Stimulated activated CD8-positive, alpha-beta memory T cell treated with anti-CD3 and anti-CD28 coated beads, Interleukin-7, amount 100 ng/mL, for 4 hours (primary cell): ENCODE measurements at regions not wholly inside any gene's neighbourhood (a gene's known extent, or its start where the extent isn't known, plus 50 kb on each side); places are given as distances from the start of the nearest gene placed in this dataset.
"Not testable (repeated sequence)": the region's sequence is repeated elsewhere in the genome, so short reads cannot be mapped to it uniquely, and the experiment has no call there.

ENCODE experiments used
- DNase-seq, 2 donors: peaks; one replicate each; pipeline ENCODE4 v3.0.0-alpha.2; 2020; ENCODE audit warnings: low read depth in 2 of 2

DNA sequence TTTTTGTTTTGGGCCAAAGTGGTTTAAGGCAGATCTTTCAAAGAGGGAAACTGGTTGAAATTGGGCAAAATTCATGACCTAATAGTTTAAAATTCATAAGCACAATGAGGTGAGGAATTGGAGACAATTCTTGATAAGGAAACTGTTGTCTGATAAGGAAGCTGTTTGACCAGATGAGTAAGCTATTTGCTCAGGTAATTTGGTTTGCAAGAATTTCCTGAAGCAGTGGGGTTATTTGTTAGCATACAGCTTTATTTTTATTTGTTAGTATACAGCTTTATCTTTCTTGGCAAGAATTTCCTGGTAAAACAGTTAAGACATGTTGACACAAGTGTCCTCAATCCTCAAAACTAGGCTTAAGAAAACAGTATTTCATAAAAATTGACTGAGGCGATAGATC lies 559.0 kb downstream of the GALC start:
- no peak for DNase-seq

DNA sequence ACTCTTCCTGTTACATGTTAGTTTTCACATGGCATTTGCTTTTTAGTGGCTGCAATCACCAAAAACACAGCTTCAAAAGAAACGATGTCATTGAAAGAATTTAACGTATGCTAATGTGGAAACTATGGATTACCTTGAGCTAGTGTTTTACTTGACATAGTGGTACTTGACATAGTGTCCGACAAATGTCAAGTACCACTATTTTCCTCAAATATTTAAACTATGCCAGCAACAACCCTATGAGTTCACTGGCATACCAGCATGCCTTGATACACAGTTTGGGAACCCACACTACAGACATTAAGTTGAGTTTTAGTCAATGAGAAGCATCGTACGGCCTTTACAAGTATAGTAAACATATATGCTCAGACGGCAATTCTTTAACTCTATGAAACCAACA lies 560.3 kb downstream of the GALC start:
- no peak for DNase-seq

DNA sequence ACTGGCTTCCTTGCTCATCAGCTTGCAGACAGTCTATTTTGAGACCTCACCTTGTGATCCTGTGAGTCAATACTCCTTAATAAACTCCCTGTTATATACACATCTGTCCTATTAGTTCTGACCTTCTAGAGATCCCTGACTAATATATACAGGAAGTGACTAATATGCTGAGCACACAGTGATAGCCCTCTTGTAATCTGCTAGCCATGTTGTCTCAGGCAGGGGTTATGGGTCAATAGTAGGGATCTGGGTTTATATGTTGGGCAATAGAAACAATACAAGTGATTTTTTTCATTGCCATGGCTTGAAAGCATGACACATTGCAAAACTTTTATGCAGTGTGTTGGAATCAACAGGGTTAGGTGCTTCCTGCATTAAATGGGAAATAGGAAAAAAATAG lies 562.2 kb downstream of the GALC start:
- no peak for DNase-seq

DNA sequence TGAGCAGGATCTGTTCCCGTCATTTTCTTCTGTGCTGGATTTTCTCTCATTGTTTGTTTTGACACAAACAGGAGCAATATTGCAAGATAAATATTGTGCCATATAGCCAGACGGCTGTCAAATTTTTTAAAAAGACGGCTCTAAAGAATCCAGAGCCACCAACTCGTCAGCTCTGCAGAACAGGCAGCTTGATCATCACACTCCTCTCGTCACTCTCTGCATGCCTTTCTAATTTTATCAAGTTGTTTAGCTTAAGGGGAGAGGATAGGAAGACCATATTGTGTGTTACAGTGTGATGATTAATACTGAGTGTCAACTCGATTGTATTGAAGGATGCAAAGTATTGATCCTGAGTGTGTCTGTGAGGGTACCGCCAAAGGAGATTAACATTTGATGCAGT lies 562.8 kb downstream of the GALC start:
- DNase-seq, result no peak

DNA sequence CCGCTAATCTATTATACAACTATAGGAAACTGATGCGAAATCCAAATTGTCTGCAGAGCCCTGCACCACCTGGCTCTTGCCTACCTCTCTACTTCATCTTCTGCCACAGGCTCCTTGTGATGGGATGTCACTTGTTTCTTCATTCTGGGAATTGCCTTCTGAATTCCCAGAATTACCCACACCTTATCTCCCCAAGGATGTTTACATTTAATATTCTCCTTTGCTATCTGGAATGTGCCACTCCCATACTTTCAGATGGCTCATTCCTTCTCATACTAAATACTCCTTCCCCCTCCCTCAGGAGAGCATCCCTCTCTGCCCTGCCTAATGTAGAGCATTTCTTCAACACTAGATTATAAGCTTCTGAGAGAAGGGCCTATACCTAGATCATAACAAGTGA lies 573.1 kb downstream of the GALC start:
- DNase-seq, result no peak

DNA sequence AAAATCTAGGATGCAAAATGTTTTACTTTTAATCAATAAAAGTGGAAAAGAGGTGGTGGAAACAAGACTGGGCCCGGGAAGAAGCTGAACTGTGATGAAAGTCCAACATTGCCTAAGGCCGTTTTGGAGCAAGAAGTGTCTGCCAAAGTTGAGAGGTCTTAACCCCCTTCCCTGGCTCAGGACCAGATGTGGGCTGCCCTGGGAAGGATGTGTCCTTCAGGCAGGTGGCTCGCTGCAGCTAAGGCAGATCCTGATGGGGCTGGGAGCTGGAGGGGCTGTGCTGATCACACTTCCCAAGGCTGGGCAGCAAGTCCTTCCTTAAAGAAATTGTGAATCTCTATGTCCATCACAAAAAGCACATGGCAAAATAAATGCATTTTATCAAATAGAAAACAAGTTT lies 581.6 kb downstream of the GALC start:
- DNase-seq, result no peak

DNA sequence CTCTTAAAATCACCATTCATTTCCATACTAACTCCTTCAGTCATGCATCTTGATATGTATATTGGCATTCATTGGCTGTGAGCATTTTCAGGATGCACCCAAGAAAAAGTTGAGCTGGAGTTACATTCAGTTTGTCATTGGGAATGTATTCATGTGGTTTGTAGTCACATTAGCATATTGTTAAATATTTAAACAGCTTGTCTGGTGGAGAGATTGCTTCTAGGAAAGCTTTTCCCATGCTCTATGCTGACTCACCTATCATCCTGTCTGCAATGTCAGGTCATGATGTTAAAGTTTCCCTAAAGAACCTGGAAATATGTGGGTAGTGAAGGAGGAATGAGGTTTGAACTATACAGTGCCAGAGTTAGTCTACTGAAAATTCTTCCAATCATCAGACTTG lies 583.6 kb downstream of the GALC start:
- no peak for DNase-seq

DNA sequence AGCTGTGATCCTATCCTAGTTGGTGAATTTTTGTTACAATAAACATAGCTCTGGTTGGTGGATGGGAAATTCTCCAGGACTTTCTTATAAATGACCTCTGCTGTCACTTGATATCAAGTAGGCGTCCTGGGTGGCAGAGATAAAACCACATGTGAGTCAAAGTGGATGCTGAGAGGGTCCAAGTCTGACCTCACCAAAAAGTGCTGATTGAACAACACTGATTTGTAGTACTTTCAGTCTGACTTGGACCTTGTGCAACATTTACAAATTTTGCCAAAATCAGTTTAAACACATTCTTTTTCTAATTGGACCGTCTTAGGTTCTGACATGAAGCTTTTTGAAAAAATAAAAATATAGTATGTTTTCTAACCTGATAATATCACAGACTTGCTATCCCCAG lies 585.6 kb downstream of the GALC start:
- no peak for DNase-seq

DNA sequence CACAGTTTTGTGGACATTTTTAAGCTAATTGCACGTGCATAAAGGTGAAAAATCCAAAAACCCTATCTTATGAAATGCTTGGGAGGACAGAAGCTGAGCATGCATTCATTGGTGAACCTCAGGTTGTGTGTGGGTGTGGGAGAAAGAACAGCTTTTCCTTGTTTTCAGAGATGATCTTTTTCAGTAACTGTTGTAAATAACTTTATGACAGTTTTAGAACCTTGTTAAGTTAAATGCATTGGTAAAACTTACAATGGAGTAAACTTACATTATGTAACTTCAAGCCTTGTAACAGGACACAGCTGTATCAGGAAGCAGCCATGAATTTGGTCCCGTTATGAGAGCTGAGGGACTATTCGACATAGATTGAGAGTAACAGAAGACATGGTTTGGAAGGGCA lies 587.4 kb downstream of the GALC start:
- DNase-seq, result no peak

DNA sequence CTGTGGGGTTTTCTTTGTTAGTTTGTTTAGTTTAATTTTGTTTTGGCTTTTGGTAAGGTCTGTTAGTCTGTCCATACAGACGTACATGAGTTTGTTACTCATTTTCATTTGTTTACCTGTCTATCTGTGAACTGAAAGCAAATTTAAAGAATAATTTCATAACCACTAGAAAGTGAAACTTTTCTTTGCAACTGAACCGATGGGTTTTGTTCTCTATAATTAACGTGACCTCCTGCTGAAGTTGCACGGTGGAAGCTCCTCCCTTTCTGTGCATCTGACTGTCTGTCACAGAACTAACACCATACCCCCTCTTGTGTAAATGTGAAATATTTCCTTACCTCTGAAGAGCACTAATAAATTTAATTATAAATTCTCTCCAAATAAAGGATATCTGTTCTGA lies 595.5 kb downstream of the GALC start:
- no peak for DNase-seq

DNA sequence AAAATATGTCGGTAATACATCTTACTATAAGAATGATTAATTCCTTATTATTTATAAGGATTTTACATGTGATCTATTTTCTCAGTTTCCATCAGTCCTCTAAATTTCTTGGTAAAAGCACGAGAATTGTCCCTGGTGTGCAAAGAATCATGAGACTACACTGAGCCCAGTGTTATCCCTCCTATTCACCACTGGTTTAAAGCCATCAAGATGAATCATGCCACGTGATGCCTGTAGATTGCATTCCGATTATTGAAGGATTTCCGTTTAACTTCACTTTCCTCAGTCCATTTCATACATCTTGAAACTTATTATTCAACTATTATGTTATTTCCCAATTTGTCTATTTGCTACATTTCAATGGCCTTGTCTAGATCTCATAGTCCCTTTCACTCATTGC lies 601.9 kb downstream of the GALC start:
- no peak for DNase-seq

DNA sequence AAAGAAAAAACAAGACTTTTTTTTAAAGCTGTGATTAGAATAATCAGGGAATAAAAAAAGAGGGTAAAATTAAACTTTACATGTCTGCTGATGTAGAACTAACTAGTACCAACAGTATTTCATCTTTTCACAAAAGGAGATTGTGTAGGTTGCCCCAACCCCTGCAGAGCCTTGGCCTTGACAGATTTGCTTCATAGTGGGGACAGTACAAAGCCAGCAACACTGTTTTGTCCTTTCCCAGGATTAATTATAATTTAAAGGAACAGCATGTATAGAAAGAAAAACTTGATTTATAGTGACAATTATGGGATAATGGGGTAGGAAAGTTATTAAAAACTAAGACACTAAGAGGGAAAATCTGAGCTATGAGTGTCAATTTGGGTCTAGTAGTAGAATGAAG lies 604.0 kb downstream of the GALC start:
- no peak for DNase-seq

DNA sequence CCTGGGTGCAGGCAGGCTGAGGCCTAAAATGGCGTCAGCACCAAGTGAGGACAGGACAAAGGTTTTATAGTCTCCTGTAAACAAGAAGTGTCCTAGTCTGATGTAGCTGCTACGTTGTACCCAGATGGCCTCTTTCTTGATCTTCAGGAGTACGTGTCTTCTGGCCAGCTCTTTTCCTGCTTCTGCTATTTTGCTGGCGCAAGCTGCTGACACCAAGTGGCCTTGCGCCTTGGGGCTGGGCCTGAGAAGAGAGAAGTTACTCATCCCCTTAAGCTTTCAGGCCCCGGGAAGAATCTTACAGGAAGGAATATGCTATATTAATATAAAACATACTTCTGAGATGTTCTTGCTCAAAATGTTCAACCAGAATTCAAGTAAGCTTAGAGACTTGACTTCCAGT lies 605.2 kb downstream of the GALC start:
- no peak for DNase-seq

DNA sequence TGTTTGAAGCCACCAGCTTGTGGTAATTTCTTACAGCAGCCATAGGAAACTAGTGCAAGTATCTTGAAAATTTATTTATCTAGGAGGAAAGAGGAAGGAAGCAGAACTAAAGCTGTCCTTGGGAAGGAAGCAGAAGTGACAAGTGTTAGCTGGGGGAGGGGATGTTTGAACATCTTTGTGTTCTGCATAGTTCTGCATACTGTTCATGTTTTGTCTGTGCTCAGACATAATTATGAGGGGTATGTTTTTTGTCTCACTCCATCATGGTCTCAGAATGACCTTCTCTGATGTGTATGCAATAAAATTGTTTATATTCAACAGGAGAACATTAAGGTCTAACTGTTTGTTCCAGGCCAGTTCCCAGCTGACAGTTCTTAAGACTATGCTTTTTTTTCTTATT lies 606.5 kb downstream of the GALC start:
- DNase-seq, result no peak

DNA sequence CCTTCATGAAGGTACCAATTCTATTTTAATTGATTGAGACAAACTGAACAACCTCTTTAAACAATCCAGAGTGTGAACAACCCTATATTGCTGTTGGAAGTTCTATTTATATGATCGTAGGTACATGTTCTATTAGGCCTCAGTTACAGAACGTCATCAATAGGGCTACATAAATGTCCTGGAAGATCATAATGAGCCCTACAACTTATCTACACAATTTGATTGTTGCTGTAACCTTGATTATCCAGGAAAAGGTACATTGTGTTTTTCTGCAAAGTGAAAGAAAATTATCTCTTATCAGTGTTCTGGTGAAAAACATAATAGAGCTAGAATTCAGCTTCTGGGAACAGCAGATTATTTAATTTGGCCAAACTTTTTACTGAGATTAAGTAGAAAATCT lies 612.9 kb downstream of the GALC start:
- DNase-seq, result no peak

DNA sequence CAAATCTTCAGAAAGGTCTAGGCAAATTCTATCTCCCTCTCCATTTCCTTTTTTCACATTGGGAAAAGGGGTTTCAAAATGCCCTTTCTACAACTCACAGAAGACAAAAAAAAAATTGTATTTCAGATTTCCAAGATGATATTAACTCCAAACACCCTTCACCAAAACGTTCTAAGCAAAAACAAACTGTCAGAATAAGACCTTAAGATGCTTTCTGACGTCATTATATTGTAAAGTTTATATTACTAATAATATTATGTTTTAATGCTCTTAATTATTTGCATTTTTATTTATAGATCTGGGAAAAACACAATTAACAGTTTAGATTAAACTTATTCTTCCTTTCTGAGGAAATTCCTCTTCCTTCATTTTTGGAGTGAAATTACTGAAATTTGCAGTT lies 624.2 kb downstream of the GALC start:
- DNase-seq, result no peak

DNA sequence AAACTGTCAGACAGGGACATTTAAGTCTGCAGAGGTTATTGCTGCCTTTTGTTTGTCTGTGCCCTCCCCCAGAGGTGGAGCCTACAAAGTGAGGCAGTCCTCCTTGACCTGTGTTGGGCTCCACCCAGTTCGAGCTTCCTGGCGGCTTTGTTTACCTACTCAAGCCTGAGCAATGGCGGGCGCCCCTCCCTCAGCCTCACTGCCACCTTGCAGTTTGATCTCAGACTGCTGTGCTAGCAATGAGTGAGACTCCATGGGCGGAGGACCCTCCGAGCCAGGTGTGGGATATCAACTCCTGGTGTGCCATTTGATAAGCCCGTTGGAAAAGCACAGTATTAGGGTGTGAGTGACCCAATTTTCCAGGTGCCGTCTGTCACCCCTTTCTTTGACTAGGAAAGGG lies 632.7 kb downstream of the GALC start:
- DNase-seq, result not testable (repeated sequence)

DNA sequence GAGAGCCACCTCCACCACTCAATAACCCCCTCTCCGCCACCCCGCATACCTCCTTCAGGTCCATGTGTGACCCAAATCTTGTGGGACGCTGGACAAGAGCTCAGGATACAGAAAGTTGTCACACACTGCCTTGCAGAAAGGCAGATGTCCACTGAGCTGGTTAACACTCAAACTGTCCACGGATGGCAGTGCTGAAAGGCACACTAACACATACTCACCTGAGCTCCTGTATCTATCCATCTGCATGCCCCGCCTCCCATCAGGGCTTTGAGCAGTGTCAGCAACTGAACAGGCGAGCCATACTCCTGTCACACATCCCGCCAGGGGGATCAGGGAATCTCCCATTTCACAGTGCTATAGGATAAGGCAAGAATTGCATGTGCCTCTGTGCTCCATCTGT lies 642.0 kb downstream of the GALC start:
- no peak for DNase-seq

DNA sequence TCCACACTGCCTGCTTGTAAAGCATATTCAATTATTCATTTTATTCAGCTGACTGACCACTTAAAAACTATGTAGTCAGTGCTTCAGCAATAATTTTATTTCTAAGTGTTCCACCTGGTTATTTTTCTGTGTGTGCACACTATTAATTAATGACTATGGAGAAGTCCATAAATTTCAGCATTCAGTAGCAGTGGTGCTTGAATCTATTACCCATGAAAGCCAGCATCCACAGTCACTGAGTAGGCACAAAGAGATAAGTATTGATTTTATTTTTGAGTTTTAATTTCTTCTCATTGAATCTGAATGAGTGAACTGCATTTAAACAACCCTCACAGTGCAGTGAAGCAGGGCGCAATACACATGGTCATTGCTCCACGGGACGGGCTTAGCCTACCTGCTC lies 643.1 kb downstream of the GALC start:
- no peak for DNase-seq

DNA sequence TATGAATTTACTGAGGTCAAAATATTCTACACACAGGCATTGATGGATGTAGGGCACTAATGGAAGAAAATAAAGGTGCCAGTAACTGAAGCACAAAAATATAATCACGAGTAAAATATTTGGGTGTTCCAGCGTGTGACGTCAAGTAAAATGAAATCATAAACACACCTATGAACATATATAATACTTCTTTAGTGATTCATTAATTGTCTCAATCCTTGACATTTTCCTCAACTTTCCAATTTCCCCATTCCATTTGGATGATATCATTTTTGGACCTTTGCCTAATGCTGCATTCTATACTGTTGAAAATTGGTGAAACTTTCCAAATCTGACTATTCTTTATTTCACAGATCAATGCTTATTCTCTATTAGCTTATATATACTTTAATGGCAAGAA lies 649.3 kb downstream of the GALC start:
- DNase-seq, result no peak

DNA sequence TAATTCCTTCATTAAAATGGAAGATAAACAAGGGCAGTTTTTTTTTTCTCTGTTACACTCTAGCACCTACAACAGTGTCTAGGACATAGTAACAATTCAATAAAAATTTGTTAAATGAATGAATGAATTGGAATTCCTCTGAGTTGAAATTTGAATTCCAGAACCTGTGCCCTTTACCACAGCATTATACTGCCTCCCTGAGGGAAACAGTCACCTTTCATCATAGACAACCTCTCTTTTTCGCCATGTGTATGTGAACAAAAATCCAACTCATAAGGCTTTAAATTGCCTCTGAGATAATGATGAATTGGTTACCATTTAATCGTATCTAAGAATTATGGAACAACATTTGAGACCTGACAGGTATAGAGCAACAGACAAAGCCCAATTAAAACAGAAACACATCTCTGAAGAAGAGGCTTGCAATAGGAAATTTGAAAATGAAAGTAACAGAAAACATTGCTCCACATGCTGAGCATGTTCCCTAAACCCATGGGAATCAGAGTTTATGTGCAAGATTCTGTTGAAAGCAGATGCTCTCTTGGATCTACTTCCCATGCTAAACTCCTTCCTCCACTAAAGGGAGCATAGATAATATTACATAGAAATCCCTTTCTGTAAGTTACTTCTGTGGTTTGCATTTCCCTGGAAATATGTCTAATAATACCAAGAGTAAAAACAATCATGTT lies 657.8 kb downstream of the GALC start:
- DNase-seq, result no peak

DNA sequence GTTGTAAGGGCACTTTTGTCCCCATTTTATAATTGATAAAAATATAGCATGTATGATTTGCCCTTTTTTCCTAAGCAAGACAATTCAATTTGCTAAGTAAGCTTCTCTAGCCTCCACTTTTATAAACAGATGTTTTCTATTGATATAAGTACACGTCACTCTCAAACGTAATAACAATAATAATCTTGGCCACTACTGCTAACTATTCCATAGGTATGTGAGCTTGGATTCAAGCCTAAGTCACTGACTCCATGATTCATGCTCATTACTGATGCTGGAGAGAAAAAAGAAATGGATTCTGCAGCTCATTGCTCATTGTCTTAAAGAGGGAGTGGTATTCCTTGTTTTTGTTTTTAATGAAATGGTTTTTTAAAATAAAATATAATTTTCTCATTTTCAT lies 661.0 kb downstream of the GALC start:
- no peak for DNase-seq

DNA sequence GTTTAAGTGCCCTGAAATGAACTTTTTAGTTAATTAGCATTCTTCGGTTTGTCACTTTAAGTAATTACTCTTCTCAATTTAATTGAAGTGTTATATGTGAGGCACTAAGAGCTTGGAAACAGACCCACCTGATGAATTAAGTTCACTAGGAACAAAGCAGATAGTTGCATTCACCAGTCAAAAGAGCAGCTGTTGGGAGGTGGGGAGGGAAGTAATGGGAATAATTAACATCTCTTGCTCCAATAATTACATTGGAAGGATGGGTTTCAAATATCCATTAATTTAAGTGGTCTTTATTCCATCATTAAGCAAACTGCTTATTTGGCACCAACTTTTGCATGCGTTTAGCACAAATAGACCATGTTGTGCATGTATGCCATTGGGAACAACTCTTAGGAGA lies 667.2 kb downstream of the GALC start:
- no peak for DNase-seq

DNA sequence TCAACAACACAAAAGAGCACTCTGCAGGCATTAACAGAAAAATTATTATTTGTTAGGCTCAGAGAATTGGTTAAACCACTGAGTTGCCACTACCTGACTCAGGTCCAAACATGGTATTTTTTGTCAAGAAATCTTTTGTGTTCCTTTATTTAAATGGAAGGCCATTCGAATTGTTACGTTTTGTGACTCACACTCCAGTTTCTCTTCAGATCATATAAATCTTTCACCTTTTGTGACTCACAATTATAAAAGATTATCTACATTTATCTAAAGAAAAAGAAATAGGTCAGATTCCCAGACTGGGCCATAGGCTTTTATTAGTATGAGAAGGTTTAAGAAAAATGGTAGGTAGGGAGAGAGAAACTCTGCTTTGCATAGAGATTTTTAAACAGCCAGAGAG lies 669.8 kb downstream of the GALC start:
- no peak for DNase-seq

DNA sequence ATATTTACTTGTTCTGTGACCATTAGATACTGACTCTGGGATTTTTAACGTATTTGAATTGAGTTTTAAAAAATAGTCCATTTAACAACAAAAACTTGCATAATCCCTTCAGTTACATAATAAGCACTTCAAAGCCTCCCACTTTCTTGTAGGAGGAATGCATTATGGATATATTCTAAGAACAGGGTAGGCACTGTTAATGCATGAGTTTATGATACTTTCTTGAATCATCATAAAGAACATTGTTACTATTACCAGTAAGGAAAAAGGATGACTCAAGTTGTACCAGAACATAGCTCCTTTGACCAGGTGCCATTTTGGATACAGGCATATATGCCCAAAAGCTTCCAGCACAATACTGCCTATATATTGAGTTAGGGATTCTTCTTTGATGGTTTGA lies 671.4 kb downstream of the GALC start:
- DNase-seq, result no peak
